ENCODE measurements at regions not wholly inside any gene's neighbourhood (a gene's known extent, or its start where the extent isn't known, plus 50 kb on each side); places are given as distances from the start of the nearest gene placed in this dataset.
"Not testable (repeated sequence)": the region's sequence is repeated elsewhere in the genome, so short reads cannot be mapped to it uniquely, and the experiment has no call there.

DNA sequence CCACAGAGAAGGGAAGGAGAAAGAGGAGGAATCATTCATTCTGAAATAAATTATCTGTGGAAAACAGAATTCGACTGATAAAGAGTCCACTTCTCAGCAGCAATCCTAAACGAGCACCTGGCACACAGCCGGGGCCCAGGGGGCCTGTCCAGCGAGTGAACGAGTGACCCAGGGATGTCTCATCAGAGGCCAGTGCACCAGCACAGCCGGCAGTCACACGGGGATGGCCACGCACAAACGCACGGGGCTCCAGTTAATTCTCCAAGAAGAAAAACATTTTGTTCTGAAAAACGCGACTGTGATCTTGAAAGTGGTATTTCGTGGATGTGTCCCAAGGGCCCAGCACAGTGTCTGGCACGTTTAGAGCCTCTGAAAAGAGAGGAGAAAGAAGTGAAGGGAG, 154.6 kb downstream of the BRD1 start:
- TF ChIP-seq, protein P1, sequence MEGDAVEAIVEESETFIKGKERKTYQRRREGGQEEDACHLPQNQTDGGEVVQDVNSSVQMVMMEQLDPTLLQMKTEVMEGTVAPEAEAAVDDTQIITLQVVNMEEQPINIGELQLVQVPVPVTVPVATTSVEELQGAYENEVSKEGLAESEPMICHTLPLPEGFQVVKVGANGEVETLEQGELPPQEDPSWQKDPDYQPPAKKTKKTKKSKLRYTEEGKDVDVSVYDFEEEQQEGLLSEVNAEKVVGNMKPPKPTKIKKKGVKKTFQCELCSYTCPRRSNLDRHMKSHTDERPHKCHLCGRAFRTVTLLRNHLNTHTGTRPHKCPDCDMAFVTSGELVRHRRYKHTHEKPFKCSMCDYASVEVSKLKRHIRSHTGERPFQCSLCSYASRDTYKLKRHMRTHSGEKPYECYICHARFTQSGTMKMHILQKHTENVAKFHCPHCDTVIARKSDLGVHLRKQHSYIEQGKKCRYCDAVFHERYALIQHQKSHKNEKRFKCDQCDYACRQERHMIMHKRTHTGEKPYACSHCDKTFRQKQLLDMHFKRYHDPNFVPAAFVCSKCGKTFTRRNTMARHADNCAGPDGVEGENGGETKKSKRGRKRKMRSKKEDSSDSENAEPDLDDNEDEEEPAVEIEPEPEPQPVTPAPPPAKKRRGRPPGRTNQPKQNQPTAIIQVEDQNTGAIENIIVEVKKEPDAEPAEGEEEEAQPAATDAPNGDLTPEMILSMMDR (IDR thresholded peaks at IDR 0.05; ENCODE audit: low read depth, low read length, missing control alignments): no peak
- H3K4me3 ChIP-seq (replicated peaks; ENCODE audit: low read depth, low read length): no peak overlapping the region
- DNase-seq (ENCODE audit: extremely low read depth, low read depth): no peak

DNA sequence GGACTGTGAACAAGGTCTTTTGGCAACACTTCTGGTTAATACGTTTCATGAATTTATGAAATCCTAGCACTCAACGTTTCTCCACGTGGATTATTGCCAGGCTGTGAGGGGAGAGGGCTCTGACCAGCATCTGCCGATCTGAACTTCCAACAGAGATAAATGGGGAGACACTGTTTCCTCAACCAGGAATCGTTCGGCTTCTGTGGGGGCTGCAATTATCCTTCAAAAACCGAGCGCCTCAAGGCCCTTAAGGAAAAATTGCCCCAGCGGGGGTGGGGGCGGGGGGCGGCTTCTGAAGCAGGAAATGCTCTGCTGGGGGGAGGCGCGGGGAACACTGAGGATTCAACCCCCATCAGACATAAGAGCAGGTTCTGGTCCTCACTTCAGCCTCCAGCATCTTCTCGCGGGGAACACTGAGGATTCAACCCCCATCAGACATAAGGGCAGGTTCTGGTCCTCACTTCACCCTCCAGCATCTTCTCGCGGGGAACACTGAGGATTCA, 155.6 kb downstream of the BRD1 start:
- TF ChIP-seq, protein P1 (IDR thresholded peaks at IDR 0.05; ENCODE audit: low read depth, low read length, missing control alignments): no peak
- no peak for DNase-seq (ENCODE audit: extremely low read depth, low read depth)

DNA sequence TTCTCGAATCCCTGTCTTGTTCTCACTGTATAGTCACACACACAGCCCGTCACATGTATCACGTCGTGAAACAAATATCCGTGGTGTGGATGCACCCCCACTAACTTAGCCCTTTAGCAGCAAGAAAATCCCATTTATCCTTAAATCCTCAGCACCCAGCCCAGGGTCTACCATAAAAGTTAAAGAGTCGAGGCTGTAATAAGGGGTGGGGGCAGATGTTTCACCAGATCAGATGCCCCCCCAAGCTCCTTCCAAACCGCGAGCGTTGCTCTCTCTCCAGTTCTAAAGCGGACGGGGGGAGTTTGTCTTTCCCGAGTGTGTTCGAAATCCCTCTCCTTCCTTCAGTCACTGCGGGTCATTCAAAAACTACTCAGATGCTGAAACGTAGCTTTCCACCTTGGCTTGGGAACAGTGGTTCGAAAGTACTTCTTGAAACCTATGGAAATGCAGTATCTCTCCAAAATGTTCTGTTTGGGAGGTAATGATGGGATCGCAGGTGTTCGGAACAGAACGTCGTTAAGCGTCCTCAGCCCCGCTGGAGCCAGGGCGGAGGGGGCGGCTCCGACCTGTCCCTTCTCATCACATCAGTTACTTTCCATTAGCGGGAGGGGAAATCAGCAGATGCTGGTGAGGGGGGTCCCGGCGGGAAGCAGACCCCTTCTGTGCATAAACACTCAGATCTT, 156.2 kb downstream of the BRD1 start:
- TF ChIP-seq, protein P1 (IDR thresholded peaks at IDR 0.05; ENCODE audit: low read depth, low read length, missing control alignments): no peak

More for the DNA sequence above, 155.6 kb downstream of the BRD1 start:
- H3K4me3 ChIP-seq (replicated peaks; ENCODE audit: low read depth, low read length): no peak overlapping the region

DNA sequence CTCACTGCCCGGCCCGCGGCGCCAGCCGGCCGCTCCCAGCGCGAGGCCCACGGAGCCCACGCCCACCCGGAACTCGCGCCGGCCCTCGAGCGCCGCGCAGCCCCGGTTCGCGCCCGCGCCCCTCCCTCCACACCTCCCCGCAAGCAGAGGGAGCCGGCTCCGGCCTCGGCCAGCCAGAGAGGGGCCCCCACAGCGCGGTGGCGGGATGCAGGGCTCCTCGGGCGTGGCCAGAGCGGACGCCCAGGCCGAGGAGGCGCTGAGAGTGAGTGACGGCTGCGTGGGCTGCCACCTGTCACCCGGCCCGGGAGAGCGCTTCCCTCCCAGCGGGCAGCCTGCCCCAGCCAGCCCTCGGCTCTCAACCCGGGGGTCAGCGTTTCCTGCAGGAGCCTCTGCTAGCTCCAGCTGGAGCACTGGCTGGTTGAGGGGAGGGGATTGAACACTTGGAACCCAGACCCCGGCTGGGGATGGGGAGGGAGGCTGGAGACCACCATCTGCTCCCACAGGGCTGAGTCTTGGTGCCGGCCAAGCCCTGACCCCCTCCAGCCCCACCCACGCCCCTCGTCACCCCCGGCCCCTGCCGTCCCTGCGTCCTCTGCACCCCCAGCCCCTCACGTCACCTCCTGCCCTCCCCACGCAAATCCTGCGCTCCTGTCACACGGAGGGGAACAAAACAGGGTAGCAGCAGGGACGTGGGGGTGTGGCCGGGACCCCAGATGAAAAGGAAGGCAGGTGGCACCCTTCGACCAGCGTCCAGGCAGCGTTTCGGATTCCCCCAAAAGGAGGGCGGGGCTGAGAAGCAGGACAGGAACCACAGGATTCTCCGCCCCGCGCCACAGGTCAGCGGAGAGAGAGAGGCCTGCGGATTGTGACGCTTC, 157.0 kb downstream of the BRD1 start:
- TF ChIP-seq, protein P1 (IDR thresholded peaks at IDR 0.05; ENCODE audit: low read depth, low read length, missing control alignments): no peak
- no peak for DNase-seq (ENCODE audit: extremely low read depth, low read depth)
- H3K4me3 ChIP-seq (replicated peaks; ENCODE audit: low read depth, low read length): no peak overlapping the region

More for the DNA sequence above, 156.2 kb downstream of the BRD1 start:
- DNase-seq (ENCODE audit: extremely low read depth, low read depth): no peak
- no peak overlapping the region for H3K4me3 ChIP-seq (replicated peaks; ENCODE audit: low read depth, low read length)

DNA sequence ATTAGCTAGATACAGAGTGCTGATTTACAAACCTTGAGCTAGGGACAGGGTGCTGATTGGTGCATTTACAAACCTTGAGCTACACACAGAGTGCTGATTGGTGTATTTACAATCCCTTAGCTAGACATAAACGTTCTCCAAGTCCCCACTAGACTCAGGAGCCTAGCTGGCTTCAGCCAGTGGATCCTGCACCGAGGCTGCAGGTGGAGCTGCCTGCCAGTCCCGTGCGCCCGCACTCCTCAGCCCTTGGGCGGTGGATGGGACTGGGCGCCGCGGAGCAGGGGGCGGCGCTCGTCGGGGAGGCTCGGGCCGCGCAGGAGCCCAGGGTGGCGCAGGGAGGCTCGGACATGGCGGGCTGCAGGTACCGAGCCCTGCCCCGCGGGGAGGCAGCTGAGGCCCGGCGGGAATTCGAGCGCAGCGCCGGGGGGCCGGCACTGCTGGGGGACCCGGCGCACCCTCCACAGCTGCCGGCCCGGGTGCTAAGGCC, 157.7 kb downstream of the BRD1 start:
- H3K4me3 ChIP-seq (replicated peaks; ENCODE audit: low read depth, low read length); DNase-seq (ENCODE audit: extremely low read depth, low read depth): not testable (repeated sequence)

DNA sequence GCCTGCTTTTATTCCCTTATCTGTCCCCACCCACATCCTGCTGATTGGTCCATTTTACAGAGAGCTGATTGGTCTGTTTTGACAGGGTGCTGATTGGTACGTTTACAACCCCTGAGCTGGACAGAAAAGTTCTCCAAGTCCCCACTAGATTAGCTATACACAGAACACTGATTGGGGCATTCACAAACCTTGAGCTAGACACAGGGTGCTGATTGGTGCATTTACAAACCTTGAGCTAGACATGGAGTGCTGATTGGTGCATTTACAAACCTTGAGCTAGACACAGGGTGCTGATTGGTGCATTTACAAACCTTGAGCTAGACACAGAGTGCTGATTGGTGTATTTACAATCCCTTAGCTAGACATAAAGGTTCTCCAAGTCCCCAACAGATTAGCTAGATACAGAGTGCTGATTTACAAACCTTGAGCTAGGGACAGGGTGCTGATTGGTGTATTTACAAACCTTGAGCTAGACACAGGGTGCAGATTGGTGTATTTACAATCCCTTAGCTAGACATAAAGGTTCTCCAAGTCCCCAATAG, 158.2 kb downstream of the BRD1 start:
- not testable (repeated sequence) for H3K4me3 ChIP-seq (replicated peaks; ENCODE audit: low read depth, low read length); DNase-seq (ENCODE audit: extremely low read depth, low read depth)

DNA sequence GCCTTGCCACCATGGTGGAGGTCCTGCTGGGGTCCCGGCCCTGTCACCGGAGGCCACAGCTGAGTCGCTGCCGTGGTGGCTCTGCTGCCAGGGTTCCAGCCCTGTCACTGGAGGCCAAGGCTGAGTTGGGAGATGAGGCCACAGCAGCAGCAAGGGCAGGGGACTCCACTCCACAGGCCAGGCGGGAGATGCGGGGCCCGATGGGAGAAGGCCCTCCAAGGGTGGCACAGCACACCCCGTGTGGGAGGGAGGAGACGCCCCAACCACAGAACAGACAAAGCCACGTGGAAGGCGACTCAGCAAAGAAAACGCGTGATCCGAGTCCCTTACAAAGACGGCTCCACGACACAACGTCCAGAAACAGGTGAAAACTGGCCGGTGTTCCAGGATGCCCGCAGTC, 159.3 kb downstream of the BRD1 start:
- TF ChIP-seq, protein P1 (IDR thresholded peaks at IDR 0.05; ENCODE audit: low read depth, low read length, missing control alignments): no peak
- no peak for DNase-seq (ENCODE audit: extremely low read depth, low read depth)
- H3K4me3 ChIP-seq (replicated peaks; ENCODE audit: low read depth, low read length): no peak overlapping the region
